ENCODE measurements at regions not wholly inside any gene's neighbourhood (a gene's known extent, or its start where the extent isn't known, plus 50 kb on each side); places are given as distances from the start of the nearest gene placed in this dataset.

GRCh38 chr5:166695326-166695725 lies 1596.1 kb upstream of the WWC1 start:
- TF ChIP-seq CTCF (optimal IDR thresholded peaks at IDR 0.05 in 1 of 3, IDR thresholded peaks at IDR 0.05 in 1 of 3, conservative IDR thresholded peaks at IDR 0.05 in 1 of 3; ENCODE audit: extremely low read depth in 1 of 3, insufficient read depth in 2 of 3, low read length in 3 of 3) (no peak), EZH2 (IDR thresholded peaks at IDR 0.05; ENCODE audit: low read length) (no peak)

Measured in keratinocyte (primary cell).